Mucosa of descending colon (tissue), 3 donors: ENCODE measurements at regions not wholly inside any gene's neighbourhood (a gene's known extent, or its start where the extent isn't known, plus 50 kb on each side); places are given as distances from the start of the nearest gene placed in this dataset.
"Not testable (repeated sequence)": the region's sequence is repeated elsewhere in the genome, so short reads cannot be mapped to it uniquely, and the experiment has no call there.

ENCODE experiments used
- ATAC-seq: fragments of 200-7000 bp; cut with Tn5 transposase; one replicate; pipeline ENCODE4 v1.9.1; 2020; ENCODE audit warnings: mild to moderate bottlenecking, moderate library complexity
- DNase-seq, 3 donors: peaks; one replicate each; pipeline ENCODE4 v3.0.0-alpha.2; 2020
- H3K36me3 ChIP-seq: fragments of 200-600 bp; one replicate; pipeline ENCODE4 v1.8.0; 2021; ENCODE audit warnings: low read depth, mild to moderate bottlenecking
- H3K4me1 ChIP-seq: fragments of 200-600 bp; one replicate; pipeline ENCODE4 v1.8.0; 2021; ENCODE audit warnings: low read depth, mild to moderate bottlenecking
- H3K4me3 ChIP-seq: fragments of 200-600 bp; one replicate; pipeline ENCODE4 v1.8.0; 2021; ENCODE audit warnings: mild to moderate bottlenecking
- H3K9me3 ChIP-seq: fragments of 200-600 bp; one replicate; pipeline ENCODE4 v1.8.0; 2021; ENCODE audit warnings: mild to moderate bottlenecking
- CTCF ChIP-seq: fragments of 200-600 bp; IDR thresholded peaks from one replicate; pipeline ENCODE4 v1.8.0; 2022; ENCODE audit warnings: antibody characterized with exemption, mild to moderate bottlenecking
- intact Hi-C, 2 donors: fragments of 100-400 bp; cut with DNase I in 1 of 2; cut with micrococcal nuclease in 1 of 2; formaldehyde crosslinking; loops; one replicate each; pipeline versions ENCODE4 v1.11.0 to v1.11.1; 2022; cut with DNase I, micrococcal nuclease
- donor health status: DM: no; HTN: no; CAD: no; lungs with moderate emphysema.
- donor health status: DM: no; HTN: no; CAD: no.
- donor health status: DM: no; HTN: yes; CAD: no.

GRCh38 chr6:23537828-23538227 lies 588.2 kb upstream of the NRSN1 start:
- Histone ChIP-seq H3K4me1 (no peaks in the 10 kb centered on the region), H3K9me3 (no peaks in the 10 kb centered on the region), H3K4me3 (no peak overlapping the region), H3K36me3 (no peaks in the 10 kb centered on the region)
- no peak for TF ChIP-seq CTCF
- intact Hi-C loops: no loop called here
- no peak for ATAC-seq
- DNase-seq: no peak

- H3K36me3 ChIP-seq: no peaks in the 10 kb centered on the region
- DNase-seq: peak in 1 of 3 donors; percentile 17
- no peak for TF ChIP-seq CTCF
- intact Hi-C loops: no loop called here
- no peaks in the 10 kb centered on the region for H3K4me1 ChIP-seq
- ATAC-seq: peak; percentile 48
- H3K9me3 ChIP-seq: no peaks in the 10 kb centered on the region
- H3K4me3 ChIP-seq: no peak overlapping the region
These were observed 578.2 kb upstream of the NRSN1 start for GRCh38 chr6:23547851-23548250.

GRCh38 chr6:23554953-23555352 lies 571.1 kb upstream of the NRSN1 start:
- H3K36me3 ChIP-seq, H3K4me3 ChIP-seq, ATAC-seq, intact Hi-C loops, H3K9me3 ChIP-seq, DNase-seq, H3K4me1 ChIP-seq: not testable (repeated sequence)

GRCh38 chr6:23559587-23560343 lies 566.2 kb upstream of the NRSN1 start:
- H3K4me3 ChIP-seq: no peak overlapping the region
- ATAC-seq: peak; percentile 68
- TF ChIP-seq CTCF: no peak

GRCh38 chr6:23561732-23562131 lies 564.3 kb upstream of the NRSN1 start:
- no peak for ATAC-seq
- DNase-seq: no peak
- Histone ChIP-seq H3K36me3 (no peaks in the 10 kb centered on the region), H3K9me3 (peaks cover 11% of the 10 kb centered on the region), H3K4me3 (no peak overlapping the region), H3K4me1 (peaks cover 11% of the 10 kb centered on the region)
- TF ChIP-seq CTCF: no peak
- intact Hi-C loops: no loop called here

More at GRCh38 chr6:23559587-23560343, 566.2 kb upstream of the NRSN1 start:
- DNase-seq: peak; percentile 36 to 86 (median 48)
- Histone ChIP-seq H3K9me3 (peaks cover 11% of the 10 kb centered on the region), H3K36me3 (no peaks in the 10 kb centered on the region), H3K4me1 (peaks cover 11% of the 10 kb centered on the region)
- intact Hi-C loops: no loop called here

- intact Hi-C loops: no loop called here
- Histone ChIP-seq H3K9me3 (peaks cover 11% of the 10 kb centered on the region), H3K4me1 (peaks cover 11% of the 10 kb centered on the region), H3K36me3 (no peaks in the 10 kb centered on the region), H3K4me3 (no peak overlapping the region)
- no peak for TF ChIP-seq CTCF
- ATAC-seq (no peak), DNase-seq (no peak)
These were observed 563.5 kb upstream of the NRSN1 start for GRCh38 chr6:23562554-23562953.
